ENCODE measurements at regions not wholly inside any gene's neighbourhood (a gene's known extent, or its start where the extent isn't known, plus 50 kb on each side); places are given as distances from the start of the nearest gene placed in this dataset.
"Not testable (repeated sequence)": the region's sequence is repeated elsewhere in the genome, so short reads cannot be mapped to it uniquely, and the experiment has no call there.

- TF ChIP-seq CTCF (IDR thresholded peaks at IDR 0.05; ENCODE audit: low read depth, low read length): no peak
- H3K9me3 ChIP-seq (ENCODE audit: control insufficient read depth, insufficient read depth, low read length): no peaks in the 10 kb centered on the region
- no peak overlapping the region for H3K4me3 ChIP-seq (ENCODE audit: low read depth, low read length)
- CTCF ChIA-PET: no interaction called here
- POLR2A ChIA-PET: no interaction called here
- H3K27ac ChIP-seq (ENCODE audit: low read depth, low read length): no peak overlapping the region
- H3K27me3 ChIP-seq (ENCODE audit: control insufficient read depth, insufficient read depth, low read length): no peaks in the 10 kb centered on the region
- DNase-seq (ENCODE audit: low read depth, low spot score): no peak
These were observed 170.9 kb downstream of the SEC23A start for GRCh38 chr14:38931969-38932652.

- Histone ChIP-seq H3K27me3 (ENCODE audit: control insufficient read depth, insufficient read depth, low read length) (no peaks in the 10 kb centered on the region), H3K4me3 (ENCODE audit: low read depth, low read length) (no peak overlapping the region), H3K27ac (ENCODE audit: low read depth, low read length) (no peak overlapping the region), H3K9me3 (ENCODE audit: control insufficient read depth, insufficient read depth, low read length) (no peaks in the 10 kb centered on the region)
- ChIA-PET CTCF (no interaction called here), POLR2A (no interaction called here)
- no peak for TF ChIP-seq CTCF (IDR thresholded peaks at IDR 0.05; ENCODE audit: low read depth, low read length)
- DNase-seq (ENCODE audit: low read depth, low spot score): no peak
These were observed 172.1 kb downstream of the SEC23A start for GRCh38 chr14:38930898-38931297.

- no peaks in the 10 kb centered on the region for H3K27me3 ChIP-seq (ENCODE audit: control insufficient read depth, insufficient read depth, low read length)
- H3K9me3 ChIP-seq (ENCODE audit: control insufficient read depth, insufficient read depth, low read length): no peaks in the 10 kb centered on the region
- H3K27ac ChIP-seq (ENCODE audit: low read depth, low read length): no peak overlapping the region
- DNase-seq (ENCODE audit: low read depth, low spot score): no peak
- ChIA-PET CTCF (no interaction called here), POLR2A (no interaction called here)
- no peak overlapping the region for H3K4me3 ChIP-seq (ENCODE audit: low read depth, low read length)
- TF ChIP-seq CTCF (IDR thresholded peaks at IDR 0.05; ENCODE audit: low read depth, low read length): no peak
These were observed 173.0 kb downstream of the SEC23A start for GRCh38 chr14:38930022-38930421.

- ChIA-PET POLR2A (no interaction called here), CTCF (no interaction called here)
- TF ChIP-seq CTCF (IDR thresholded peaks at IDR 0.05; ENCODE audit: low read depth, low read length): no peak
- Histone ChIP-seq H3K27me3 (ENCODE audit: control insufficient read depth, insufficient read depth, low read length) (no peaks in the 10 kb centered on the region), H3K4me3 (ENCODE audit: low read depth, low read length) (no peak overlapping the region), H3K27ac (ENCODE audit: low read depth, low read length) (no peak overlapping the region), H3K9me3 (ENCODE audit: control insufficient read depth, insufficient read depth, low read length) (no peaks in the 10 kb centered on the region)
- no peak for DNase-seq (ENCODE audit: low read depth, low spot score)
These were observed 173.6 kb downstream of the SEC23A start for GRCh38 chr14:38929416-38929815.

GRCh38 chr14:38921893-38922292, 181.1 kb downstream of the SEC23A start:
- H3K4me3 ChIP-seq (ENCODE audit: low read depth, low read length); H3K9me3 ChIP-seq (ENCODE audit: control insufficient read depth, insufficient read depth, low read length); H3K27ac ChIP-seq (ENCODE audit: low read depth, low read length); DNase-seq (ENCODE audit: low read depth, low spot score); CTCF ChIA-PET; H3K27me3 ChIP-seq (ENCODE audit: control insufficient read depth, insufficient read depth, low read length); POLR2A ChIA-PET: not testable (repeated sequence)

GRCh38 chr14:38915125-38915524, 187.9 kb downstream of the SEC23A start:
- ChIA-PET CTCF (no interaction called here), POLR2A (no interaction called here)
- no peak for TF ChIP-seq CTCF (IDR thresholded peaks at IDR 0.05; ENCODE audit: low read depth, low read length)
- no peaks in the 10 kb centered on the region for H3K27me3 ChIP-seq (ENCODE audit: control insufficient read depth, insufficient read depth, low read length)
- H3K27ac ChIP-seq (ENCODE audit: low read depth, low read length): no peak overlapping the region
- no peak overlapping the region for H3K4me3 ChIP-seq (ENCODE audit: low read depth, low read length)
- no peaks in the 10 kb centered on the region for H3K9me3 ChIP-seq (ENCODE audit: control insufficient read depth, insufficient read depth, low read length)
- DNase-seq (ENCODE audit: low read depth, low spot score): no peak
